Esophagus squamous epithelium (tissue), 5 donors: ENCODE measurements at regions not wholly inside any gene's neighbourhood (a gene's known extent, or its start where the extent isn't known, plus 50 kb on each side); places are given as distances from the start of the nearest gene placed in this dataset.

ENCODE experiments used
- DNase-seq: peaks from one replicate; lab custom pipeline; 2025; lab: John Stamatoyannopoulos, UW
- H3K27ac ChIP-seq, 4 donors: fragments of 200-600 bp; sonication (generic); one replicate each; pipeline ENCODE4 v1.5.1; 2016 to 2019; ENCODE audit warnings: mild to moderate bottlenecking in 1 of 4
- H3K27me3 ChIP-seq, 4 donors: fragments of 200-600 bp; sonication (generic); 1 replicate in 3 of 4; 2 replicates in 1 of 4; pipeline versions ENCODE4 v1.5.1 to v1.6.0; 2017 to 2021; ENCODE audit warnings: antibody characterized with exemption in 1 of 4
- H3K36me3 ChIP-seq, 3 donors: fragments of 200-600 bp; sonication (generic); one replicate each; pipeline ENCODE4 v1.5.1; 2016 to 2019
- H3K4me1 ChIP-seq, 3 donors: fragments of 200-600 bp; sonication (generic); one replicate each; pipeline ENCODE4 v1.5.1; 2017 to 2019
- H3K4me3 ChIP-seq, 4 donors: fragments of 200-600 bp; sonication (generic); 1 replicate in 3 of 4; 2 replicates in 1 of 4; pipeline ENCODE4 v1.5.1; 2016 to 2019; ENCODE audit warnings: mild to moderate bottlenecking in 2 of 4, moderate library complexity in 1 of 4
- H3K9me3 ChIP-seq, 3 donors: fragments of 200-600 bp; sonication (generic); one replicate each; pipeline ENCODE4 v1.5.1; 2016 to 2019
- CTCF ChIP-seq, 6 experiments: fragments of 450-650 bp in 4 of 6; fragments of 200-600 bp in 2 of 6; sonication (generic) in 2 of 6; IDR thresholded peaks; one replicate each; pipeline ENCODE4 v1.5.1; 2016 to 2019; ENCODE audit warnings: antibody characterized with exemption in 6 of 6, mild to moderate bottlenecking in 4 of 6, moderate library complexity in 4 of 6
- POLR2A ChIP-seq, 4 donors: fragments of 450-650 bp; IDR thresholded peaks; one replicate each; pipeline ENCODE4 v1.6.1; 2017; ENCODE audit warnings: antibody characterized with exemption in 4 of 4, mild to moderate bottlenecking in 4 of 4, moderate library complexity in 3 of 4
- WGBS, 2 donors: methylation state at CpG; one replicate each; pipeline ENCODE4 v1.1.5; 2018; 5-methylcytosine and 5-hydroxymethylcytosine counted together
- intact Hi-C: fragments of 100-400 bp; cut with DNase I; formaldehyde crosslinking; loops from one replicate; pipeline ENCODE4 v1.15.0; 2022
- donor health status: DM: yes; HTN: yes; CAD: no.

GRCh38 chr2:199160081-199160480 lies 297.7 kb downstream of the SATB2 start:
- no peaks in the 10 kb centered on the region for H3K9me3 ChIP-seq
- TF ChIP-seq CTCF (IDR thresholded peaks at IDR 0.05) = no peak
- no peaks in the 10 kb centered on the region for H3K4me1 ChIP-seq
- 66 to 73% methylated on average over 4 of the region's 4 CpGs for WGBS, 2 donors
- H3K27me3 ChIP-seq = no peaks in the 10 kb centered on the region
- no peak overlapping the region for H3K4me3 ChIP-seq
- intact Hi-C loops = no loop called here
- no peak overlapping the region for H3K27ac ChIP-seq
- H3K36me3 ChIP-seq = no peaks in the 10 kb centered on the region
- no peak for DNase-seq

GRCh38 chr2:199148076-199148845 lies 309.5 kb downstream of the SATB2 start:
- 52 to 66% methylated on average over 3 of the region's 3 CpGs for WGBS, 2 donors
- no peaks in the 10 kb centered on the region for H3K4me1 ChIP-seq
- TF ChIP-seq POLR2A (IDR thresholded peaks at IDR 0.05) (no peak), CTCF (IDR thresholded peaks at IDR 0.05) (no peak)
- H3K27me3 ChIP-seq = no peaks in the 10 kb centered on the region
- intact Hi-C loops = no loop called here
- no peak overlapping the region for H3K27ac ChIP-seq
- no peaks in the 10 kb centered on the region for H3K36me3 ChIP-seq
- no peaks in the 10 kb centered on the region for H3K9me3 ChIP-seq
- no peak for DNase-seq
- H3K4me3 ChIP-seq = no peak overlapping the region

GRCh38 chr2:199147216-199147615 lies 310.5 kb downstream of the SATB2 start:
- H3K9me3 ChIP-seq = no peaks in the 10 kb centered on the region
- no peaks in the 10 kb centered on the region for H3K27me3 ChIP-seq
- no peak for TF ChIP-seq POLR2A (IDR thresholded peaks at IDR 0.05)
- no peak for TF ChIP-seq CTCF (IDR thresholded peaks at IDR 0.05)
- H3K36me3 ChIP-seq = no peaks in the 10 kb centered on the region
- no peak overlapping the region for H3K27ac ChIP-seq
- DNase-seq = no peak
- H3K4me1 ChIP-seq = no peaks in the 10 kb centered on the region
- no peak overlapping the region for H3K4me3 ChIP-seq
- intact Hi-C loops = no loop called here

GRCh38 chr2:199144546-199144945 lies 313.2 kb downstream of the SATB2 start:
- TF ChIP-seq POLR2A (IDR thresholded peaks at IDR 0.05) = no peak
- TF ChIP-seq CTCF (IDR thresholded peaks at IDR 0.05) = no peak
- intact Hi-C loops = no loop called here

GRCh38 chr2:199144036-199144435 lies 313.7 kb downstream of the SATB2 start:
- H3K4me3 ChIP-seq = no peak overlapping the region
- no peak overlapping the region for H3K27ac ChIP-seq
- intact Hi-C loops = no loop called here
- no peaks in the 10 kb centered on the region for H3K4me1 ChIP-seq
- H3K36me3 ChIP-seq = no peaks in the 10 kb centered on the region
- DNase-seq = no peak
- 79 to 100% methylated on average over 1 of the region's 1 CpG for WGBS, 2 donors
- H3K9me3 ChIP-seq = no peaks in the 10 kb centered on the region
- TF ChIP-seq CTCF (IDR thresholded peaks at IDR 0.05) (no peak), POLR2A (IDR thresholded peaks at IDR 0.05) (no peak)
- no peaks in the 10 kb centered on the region for H3K27me3 ChIP-seq

More at GRCh38 chr2:199144546-199144945, 313.2 kb downstream of the SATB2 start:
- no peak for DNase-seq
- Histone ChIP-seq H3K36me3 (no peaks in the 10 kb centered on the region), H3K27ac (no peak overlapping the region), H3K4me3 (no peak overlapping the region), H3K9me3 (no peaks in the 10 kb centered on the region), H3K27me3 (no peaks in the 10 kb centered on the region), H3K4me1 (no peaks in the 10 kb centered on the region)
